ENCODE measurements at regions not wholly inside any gene's neighbourhood (a gene's known extent, or its start where the extent isn't known, plus 50 kb on each side); places are given as distances from the start of the nearest gene placed in this dataset.

DNA sequence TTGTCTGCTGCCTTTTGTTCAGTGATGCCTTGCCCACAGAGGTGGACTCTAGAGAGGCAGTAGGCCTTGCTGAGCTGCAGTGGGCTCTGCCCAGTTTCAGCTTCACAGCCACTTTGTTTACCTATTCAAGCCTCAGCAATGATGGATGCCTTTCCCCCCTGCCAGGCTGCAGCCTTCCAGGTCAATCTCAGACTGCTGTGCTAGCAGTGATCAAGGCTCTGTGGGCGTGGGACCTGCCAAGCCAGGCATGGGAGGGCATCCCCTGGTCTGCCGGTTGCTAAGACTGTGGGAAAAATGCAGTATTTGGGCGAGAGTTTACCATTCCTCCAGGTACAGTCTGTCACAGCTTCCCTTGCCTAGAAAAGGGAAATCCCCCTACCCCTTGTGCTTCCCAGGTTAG is 175.2 kb upstream of the PBDC1 start:
- Histone ChIP-seq H3K27ac (ENCODE audit: insufficient read length, low read depth, low read length) (no peak overlapping the region), H2BK5ac (ENCODE audit: insufficient read length, low read length) (no peak overlapping the region), H2BK12ac (ENCODE audit: insufficient read length, low read depth, low read length) (no peak overlapping the region), H4K20me1 (ENCODE audit: control insufficient read depth, insufficient read depth, insufficient read length) (no peaks in the 10 kb centered on the region), H3K4me1 (ENCODE audit: insufficient read depth, low read length) (no peaks in the 10 kb centered on the region), H2AK5ac (ENCODE audit: insufficient read length, low read length) (no peak overlapping the region), H3K14ac (ENCODE audit: insufficient read depth, low read length) (no peak overlapping the region), H3K27me3 (ENCODE audit: insufficient read depth, low read length) (no peaks in the 10 kb centered on the region), H2BK20ac (ENCODE audit: low read depth, low read length, poor library complexity, severe bottlenecking) (no peak overlapping the region), H3K9ac (ENCODE audit: extremely low read depth, insufficient read length, low read length) (no peak overlapping the region), H4K91ac (ENCODE audit: insufficient read length, low read depth, low read length) (no peak overlapping the region), H3K4ac (ENCODE audit: low read depth, low read length) (no peak overlapping the region), H3K56ac (ENCODE audit: insufficient read length, low read depth, low read length) (no peak overlapping the region), H4K8ac (replicated peaks; ENCODE audit: insufficient read length, low read depth, low read length) (no peak overlapping the region), H3K23me2 (ENCODE audit: insufficient read length, low read depth, low read length, poor library complexity, severe bottlenecking) (no peaks in the 10 kb centered on the region), H2BK15ac (ENCODE audit: low read depth, low read length) (no peak overlapping the region), H3K4me2 (ENCODE audit: insufficient read depth, insufficient read length, low read length) (no peak overlapping the region), H4K5ac (ENCODE audit: insufficient read length, low read depth, low read length) (no peak overlapping the region), H2BK120ac (ENCODE audit: low read depth, low read length, poor library complexity, severe bottlenecking) (no peak overlapping the region), H3K9me3 (ENCODE audit: control insufficient read depth, low read depth, low read length) (peaks cover 11% of the 10 kb centered on the region), H3K23ac (ENCODE audit: insufficient read length, low read depth, low read length) (no peak overlapping the region), H3T11ph (ENCODE audit: low read length) (no peak overlapping the region), H3K79me2 (ENCODE audit: insufficient read depth, low read length) (no peaks in the 10 kb centered on the region), H2AFZ (ENCODE audit: low read length) (no peak overlapping the region), H3K18ac (ENCODE audit: insufficient read length, low read depth, low read length) (no peak overlapping the region), H3K79me1 (ENCODE audit: insufficient read depth, low read depth, low read length, poor library complexity, severe bottlenecking) (no peaks in the 10 kb centered on the region)
- H3K27ac Mint-ChIP-seq: no peak overlapping the region
- no peak overlapping the region for H3K4me3 Mint-ChIP-seq
- peaks cover 0 to 3% (median 2%) of the 10 kb centered on the region in 3 experiments; a peak in 3 of 7 replicates for H3K36me3 Mint-ChIP-seq (ENCODE audit: insufficient read depth in 1 of 3, low read depth in 3 of 3)
- no peaks in the 10 kb centered on the region for H3K4me1 Mint-ChIP-seq
- H3K27me3 Mint-ChIP-seq (ENCODE audit: low read depth): no peaks in the 10 kb centered on the region; the same call in 1 of the 2 replicates
- WGBS (ENCODE audit: extremely low coverage, insufficient read length, low lambda C conversion rate): no CpG with 5 or more reads among the region's 3 CpGs
- no peak for DNase-seq
- TF ChIP-seq, protein P1, sequence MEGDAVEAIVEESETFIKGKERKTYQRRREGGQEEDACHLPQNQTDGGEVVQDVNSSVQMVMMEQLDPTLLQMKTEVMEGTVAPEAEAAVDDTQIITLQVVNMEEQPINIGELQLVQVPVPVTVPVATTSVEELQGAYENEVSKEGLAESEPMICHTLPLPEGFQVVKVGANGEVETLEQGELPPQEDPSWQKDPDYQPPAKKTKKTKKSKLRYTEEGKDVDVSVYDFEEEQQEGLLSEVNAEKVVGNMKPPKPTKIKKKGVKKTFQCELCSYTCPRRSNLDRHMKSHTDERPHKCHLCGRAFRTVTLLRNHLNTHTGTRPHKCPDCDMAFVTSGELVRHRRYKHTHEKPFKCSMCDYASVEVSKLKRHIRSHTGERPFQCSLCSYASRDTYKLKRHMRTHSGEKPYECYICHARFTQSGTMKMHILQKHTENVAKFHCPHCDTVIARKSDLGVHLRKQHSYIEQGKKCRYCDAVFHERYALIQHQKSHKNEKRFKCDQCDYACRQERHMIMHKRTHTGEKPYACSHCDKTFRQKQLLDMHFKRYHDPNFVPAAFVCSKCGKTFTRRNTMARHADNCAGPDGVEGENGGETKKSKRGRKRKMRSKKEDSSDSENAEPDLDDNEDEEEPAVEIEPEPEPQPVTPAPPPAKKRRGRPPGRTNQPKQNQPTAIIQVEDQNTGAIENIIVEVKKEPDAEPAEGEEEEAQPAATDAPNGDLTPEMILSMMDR (conservative IDR thresholded peaks at IDR 0.05): no peak
- H3K9me3 Mint-ChIP-seq: peaks cover 88 to 94% of the 10 kb centered on the region in 2 experiments
